H7 (cell line): ENCODE measurements at regions not wholly inside any gene's neighbourhood (a gene's known extent, or its start where the extent isn't known, plus 50 kb on each side); places are given as distances from the start of the nearest gene placed in this dataset.
"Not testable (repeated sequence)": the region's sequence is repeated elsewhere in the genome, so short reads cannot be mapped to it uniquely, and the experiment has no call there.

Experiments
- DNase-seq: peaks from one replicate; pipeline ENCODE4 v3.0.0; 2012
- H3K27me3 ChIP-seq: 2 replicates; pipeline ENCODE4 v1.6.0; 2011; ENCODE audit warnings: mild to moderate bottlenecking, low read length; ENCODE audit not compliant: control insufficient read depth, insufficient read depth
- H3K36me3 ChIP-seq: replicated peaks from 2 replicates; pipeline ENCODE4 v1.5.1; 2011; ENCODE audit warnings: low read length; ENCODE audit not compliant: control insufficient read depth, insufficient read depth
- H3K4me3 ChIP-seq: 2 replicates; pipeline ENCODE4 v1.5.1; 2011; ENCODE audit warnings: low read depth, mild to moderate bottlenecking, control low read depth, low read length, moderate library complexity; ENCODE audit not compliant: insufficient read depth

- no peak for DNase-seq
- no peaks in the 10 kb centered on the region for H3K27me3 ChIP-seq
- no peak overlapping the region for H3K4me3 ChIP-seq
- no peaks in the 10 kb centered on the region for H3K36me3 ChIP-seq
Observed at GRCh38 chr9:3659647-3660046, 133.8 kb upstream of the RFX3 start.

GRCh38 chr9:3658964-3659363, 133.2 kb upstream of the RFX3 start:
- Histone ChIP-seq H3K4me3 (no peak overlapping the region), H3K27me3 (no peaks in the 10 kb centered on the region), H3K36me3 (no peaks in the 10 kb centered on the region)
- DNase-seq: no peak

GRCh38 chr9:3656224-3656623, 130.4 kb upstream of the RFX3 start:
- no peak for DNase-seq
- Histone ChIP-seq H3K36me3 (no peaks in the 10 kb centered on the region), H3K27me3 (no peaks in the 10 kb centered on the region), H3K4me3 (no peak overlapping the region)

GRCh38 chr9:3650994-3651622, 125.3 kb upstream of the RFX3 start:
- no peak for DNase-seq
- H3K36me3 ChIP-seq: no peaks in the 10 kb centered on the region
- no peak overlapping the region for H3K4me3 ChIP-seq
- H3K27me3 ChIP-seq: no peaks in the 10 kb centered on the region

- Histone ChIP-seq H3K36me3 (no peaks in the 10 kb centered on the region), H3K27me3 (no peaks in the 10 kb centered on the region), H3K4me3 (no peak overlapping the region)
- no peak for DNase-seq
Observed at GRCh38 chr9:3648722-3649246, 123.0 kb upstream of the RFX3 start.

- Histone ChIP-seq H3K4me3 (no peak overlapping the region), H3K36me3 (no peaks in the 10 kb centered on the region), H3K27me3 (no peaks in the 10 kb centered on the region)
- DNase-seq: no peak
Observed at GRCh38 chr9:3648266-3648665, 122.5 kb upstream of the RFX3 start.

GRCh38 chr9:3647652-3648051, 121.9 kb upstream of the RFX3 start:
- H3K27me3 ChIP-seq: no peaks in the 10 kb centered on the region
- H3K4me3 ChIP-seq: no peak overlapping the region
- no peaks in the 10 kb centered on the region for H3K36me3 ChIP-seq
- no peak for DNase-seq

- no peak for DNase-seq
- H3K36me3 ChIP-seq: no peaks in the 10 kb centered on the region
- no peaks in the 10 kb centered on the region for H3K27me3 ChIP-seq
- H3K4me3 ChIP-seq: no peak overlapping the region
Observed at GRCh38 chr9:3646226-3646625, 120.4 kb upstream of the RFX3 start.

GRCh38 chr9:3642075-3642474, 116.3 kb upstream of the RFX3 start:
- not testable (repeated sequence) for H3K36me3 ChIP-seq, DNase-seq, H3K4me3 ChIP-seq, H3K27me3 ChIP-seq

- no peak for DNase-seq
- H3K27me3 ChIP-seq: no peaks in the 10 kb centered on the region
Observed at GRCh38 chr9:3629495-3629894, 103.7 kb upstream of the RFX3 start.

GRCh38 chr9:3628239-3628638, 102.4 kb upstream of the RFX3 start:
- no peaks in the 10 kb centered on the region for H3K27me3 ChIP-seq
- DNase-seq: no peak
- no peak overlapping the region for H3K4me3 ChIP-seq
- H3K36me3 ChIP-seq: no peaks in the 10 kb centered on the region

More at GRCh38 chr9:3629495-3629894, 103.7 kb upstream of the RFX3 start:
- Histone ChIP-seq H3K4me3 (no peak overlapping the region), H3K36me3 (no peaks in the 10 kb centered on the region)

- DNase-seq: no peak
- Histone ChIP-seq H3K27me3 (no peaks in the 10 kb centered on the region), H3K36me3 (no peaks in the 10 kb centered on the region), H3K4me3 (no peak overlapping the region)
Observed at GRCh38 chr9:3608011-3608410, 82.2 kb upstream of the RFX3 start.

GRCh38 chr9:3600672-3601071, 74.9 kb upstream of the RFX3 start:
- no peak for DNase-seq
- no peak overlapping the region for H3K4me3 ChIP-seq
- no peaks in the 10 kb centered on the region for H3K27me3 ChIP-seq
- no peaks in the 10 kb centered on the region for H3K36me3 ChIP-seq

GRCh38 chr9:3597792-3598191, 72.0 kb upstream of the RFX3 start:
- Histone ChIP-seq H3K4me3 (no peak overlapping the region), H3K27me3 (no peaks in the 10 kb centered on the region), H3K36me3 (no peaks in the 10 kb centered on the region)
- DNase-seq: no peak

GRCh38 chr9:3586066-3586465, 60.3 kb upstream of the RFX3 start:
- Histone ChIP-seq H3K27me3 (no peaks in the 10 kb centered on the region), H3K36me3 (no peaks in the 10 kb centered on the region), H3K4me3 (no peak overlapping the region)
- DNase-seq: no peak

GRCh38 chr9:3585606-3586005, 59.8 kb upstream of the RFX3 start:
- no peak for DNase-seq
- Histone ChIP-seq H3K36me3 (no peaks in the 10 kb centered on the region), H3K4me3 (no peak overlapping the region), H3K27me3 (no peaks in the 10 kb centered on the region)
